ENCODE measurements at regions not wholly inside any gene's neighbourhood (a gene's known extent, or its start where the extent isn't known, plus 50 kb on each side); places are given as distances from the start of the nearest gene placed in this dataset.
"Not testable (repeated sequence)": the region's sequence is repeated elsewhere in the genome, so short reads cannot be mapped to it uniquely, and the experiment has no call there.

DNA sequence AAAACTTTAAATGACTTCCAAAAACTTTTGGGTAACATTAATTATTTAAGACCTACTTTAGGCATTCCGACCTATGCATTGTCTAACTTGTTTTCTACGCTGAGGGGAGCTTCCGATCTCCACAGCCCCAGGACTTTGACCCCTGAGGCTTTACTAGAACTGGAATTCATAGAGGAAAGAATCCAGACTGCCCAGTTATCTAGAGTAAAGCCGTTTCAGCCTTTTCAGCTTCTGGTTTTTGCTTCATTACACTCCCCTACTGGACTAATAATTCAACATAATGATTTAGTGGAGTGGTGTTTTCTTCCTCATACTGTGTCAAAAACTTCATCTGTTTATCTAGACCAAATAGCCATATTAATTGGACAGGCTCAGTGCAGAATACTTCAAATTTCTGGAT lies 571.9 kb upstream of the PTGER4 start:
- TF ChIP-seq EZH2 (IDR thresholded peaks at IDR 0.05; ENCODE audit: borderline replicate concordance, low read depth, low read length, poor library complexity, severe bottlenecking): not testable (repeated sequence)
- TF ChIP-seq, protein P1, sequence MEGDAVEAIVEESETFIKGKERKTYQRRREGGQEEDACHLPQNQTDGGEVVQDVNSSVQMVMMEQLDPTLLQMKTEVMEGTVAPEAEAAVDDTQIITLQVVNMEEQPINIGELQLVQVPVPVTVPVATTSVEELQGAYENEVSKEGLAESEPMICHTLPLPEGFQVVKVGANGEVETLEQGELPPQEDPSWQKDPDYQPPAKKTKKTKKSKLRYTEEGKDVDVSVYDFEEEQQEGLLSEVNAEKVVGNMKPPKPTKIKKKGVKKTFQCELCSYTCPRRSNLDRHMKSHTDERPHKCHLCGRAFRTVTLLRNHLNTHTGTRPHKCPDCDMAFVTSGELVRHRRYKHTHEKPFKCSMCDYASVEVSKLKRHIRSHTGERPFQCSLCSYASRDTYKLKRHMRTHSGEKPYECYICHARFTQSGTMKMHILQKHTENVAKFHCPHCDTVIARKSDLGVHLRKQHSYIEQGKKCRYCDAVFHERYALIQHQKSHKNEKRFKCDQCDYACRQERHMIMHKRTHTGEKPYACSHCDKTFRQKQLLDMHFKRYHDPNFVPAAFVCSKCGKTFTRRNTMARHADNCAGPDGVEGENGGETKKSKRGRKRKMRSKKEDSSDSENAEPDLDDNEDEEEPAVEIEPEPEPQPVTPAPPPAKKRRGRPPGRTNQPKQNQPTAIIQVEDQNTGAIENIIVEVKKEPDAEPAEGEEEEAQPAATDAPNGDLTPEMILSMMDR (conservative IDR thresholded peaks at IDR 0.05; ENCODE audit: low read depth, low read length): not testable (repeated sequence)

Measured in A673 (cell line).